Gastrocnemius medialis (tissue), 4 donors: ENCODE measurements at regions not wholly inside any gene's neighbourhood (a gene's known extent, or its start where the extent isn't known, plus 50 kb on each side); places are given as distances from the start of the nearest gene placed in this dataset.

Experiments
- POLR2A ChIP-seq, 2 donors: fragments of 450-650 bp; IDR thresholded peaks; one replicate each; pipeline ENCODE4 v1.6.1; 2017; ENCODE audit warnings: antibody characterized with exemption in 2 of 2, mild to moderate bottlenecking in 2 of 2, moderate library complexity in 2 of 2
- TF ChIP-seq, protein P1 (sequence below), 5 experiments: fragments of 450-650 bp in 3 of 5; fragments of 200-600 bp in 2 of 5; sonication (generic) in 2 of 5; IDR thresholded peaks in 4 of 5; conservative IDR thresholded peaks in 1 of 5; 1 replicate in 4 of 5; 2 replicates in 1 of 5; pipeline ENCODE4 v1.5.1; 2016 to 2019; ENCODE audit warnings: antibody characterized with exemption in 5 of 5, mild to moderate bottlenecking in 3 of 5, moderate library complexity in 3 of 5

DNA sequence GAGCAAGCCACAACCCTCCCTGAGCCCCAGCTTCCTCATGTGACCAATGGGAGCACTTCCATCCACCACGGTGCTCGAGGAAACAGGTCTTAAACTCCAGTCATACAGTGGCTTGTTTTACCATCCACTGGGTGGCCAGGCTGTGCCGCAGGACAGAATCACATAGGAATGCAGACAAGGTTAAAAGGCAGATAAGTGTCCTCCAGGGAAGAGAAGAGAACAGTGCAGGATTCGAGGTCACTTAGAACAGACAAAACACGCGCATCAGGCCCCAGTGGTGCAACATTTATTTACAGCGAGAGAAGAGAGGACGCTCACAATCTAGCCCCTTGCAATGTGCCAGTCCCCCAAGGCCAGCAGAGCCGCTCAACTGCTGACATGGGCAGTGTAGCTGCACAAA lies 92.8 kb downstream of the TMEM130 start:
- TF ChIP-seq, protein P1, sequence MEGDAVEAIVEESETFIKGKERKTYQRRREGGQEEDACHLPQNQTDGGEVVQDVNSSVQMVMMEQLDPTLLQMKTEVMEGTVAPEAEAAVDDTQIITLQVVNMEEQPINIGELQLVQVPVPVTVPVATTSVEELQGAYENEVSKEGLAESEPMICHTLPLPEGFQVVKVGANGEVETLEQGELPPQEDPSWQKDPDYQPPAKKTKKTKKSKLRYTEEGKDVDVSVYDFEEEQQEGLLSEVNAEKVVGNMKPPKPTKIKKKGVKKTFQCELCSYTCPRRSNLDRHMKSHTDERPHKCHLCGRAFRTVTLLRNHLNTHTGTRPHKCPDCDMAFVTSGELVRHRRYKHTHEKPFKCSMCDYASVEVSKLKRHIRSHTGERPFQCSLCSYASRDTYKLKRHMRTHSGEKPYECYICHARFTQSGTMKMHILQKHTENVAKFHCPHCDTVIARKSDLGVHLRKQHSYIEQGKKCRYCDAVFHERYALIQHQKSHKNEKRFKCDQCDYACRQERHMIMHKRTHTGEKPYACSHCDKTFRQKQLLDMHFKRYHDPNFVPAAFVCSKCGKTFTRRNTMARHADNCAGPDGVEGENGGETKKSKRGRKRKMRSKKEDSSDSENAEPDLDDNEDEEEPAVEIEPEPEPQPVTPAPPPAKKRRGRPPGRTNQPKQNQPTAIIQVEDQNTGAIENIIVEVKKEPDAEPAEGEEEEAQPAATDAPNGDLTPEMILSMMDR (IDR thresholded peaks at IDR 0.05 in 4 of 5, conservative IDR thresholded peaks at IDR 0.05 in 1 of 5): no peak
- no peak for TF ChIP-seq POLR2A (IDR thresholded peaks at IDR 0.05)
